ENCODE measurements at regions not wholly inside any gene's neighbourhood (a gene's known extent, or its start where the extent isn't known, plus 50 kb on each side); places are given as distances from the start of the nearest gene placed in this dataset.

GRCh38 chr9:82443312-82443711 is 454.7 kb downstream of the SPATA31D1 start:
- ATAC-seq: no peak
- Histone ChIP-seq H3K27me3 (ENCODE audit: low read depth) (no peaks in the 10 kb centered on the region), H3K36me3 (no peaks in the 10 kb centered on the region), H3K4me1 (no peaks in the 10 kb centered on the region), H3K9me3 (peaks cover 23% of the 10 kb centered on the region), H3K27ac (no peak overlapping the region), H3K4me3 (no peak overlapping the region)
- TF ChIP-seq CTCF (IDR thresholded peaks at IDR 0.05): no peak
- DNase-seq: no peak
- intact Hi-C loops (cut with DNase I): no loop called here

- peaks cover 16% of the 10 kb centered on the region for H3K9me3 ChIP-seq
- H3K4me1 ChIP-seq: no peaks in the 10 kb centered on the region
- no peaks in the 10 kb centered on the region for H3K27me3 ChIP-seq (ENCODE audit: low read depth)
- intact Hi-C loops (cut with DNase I): no loop called here
- no peak overlapping the region for H3K27ac ChIP-seq
- no peak overlapping the region for H3K4me3 ChIP-seq
- no peaks in the 10 kb centered on the region for H3K36me3 ChIP-seq
- ATAC-seq (no peak), DNase-seq (no peak)
- no peak for TF ChIP-seq CTCF (IDR thresholded peaks at IDR 0.05)
Measured at GRCh38 chr9:82445556-82445955, 457.0 kb downstream of the SPATA31D1 start.

- Histone ChIP-seq H3K27me3 (ENCODE audit: low read depth) (no peaks in the 10 kb centered on the region), H3K27ac (no peak overlapping the region), H3K36me3 (no peaks in the 10 kb centered on the region), H3K4me1 (no peaks in the 10 kb centered on the region), H3K4me3 (no peak overlapping the region), H3K9me3 (peaks cover 12% of the 10 kb centered on the region)
- DNase-seq (no peak), ATAC-seq (no peak)
- intact Hi-C loops (cut with DNase I): no loop called here
- TF ChIP-seq CTCF (IDR thresholded peaks at IDR 0.05): no peak
Measured at GRCh38 chr9:82447343-82447742, 458.8 kb downstream of the SPATA31D1 start.

- DNase-seq: no peak
Measured at GRCh38 chr9:82449986-82450385, 461.4 kb downstream of the SPATA31D1 start.

GRCh38 chr9:82454509-82455190 is 466.1 kb downstream of the SPATA31D1 start:
- Histone ChIP-seq H3K27ac (no peak overlapping the region), H3K27me3 (ENCODE audit: low read depth) (no peaks in the 10 kb centered on the region), H3K36me3 (no peaks in the 10 kb centered on the region), H3K9me3 (no peaks in the 10 kb centered on the region), H3K4me3 (no peak overlapping the region), H3K4me1 (no peaks in the 10 kb centered on the region)
- DNase-seq: no peak
- intact Hi-C loops (cut with DNase I): no loop called here
- ATAC-seq: no peak
- no peak for TF ChIP-seq CTCF (IDR thresholded peaks at IDR 0.05)

More at GRCh38 chr9:82449986-82450385, 461.4 kb downstream of the SPATA31D1 start:
- no peaks in the 10 kb centered on the region for H3K27me3 ChIP-seq (ENCODE audit: low read depth)
- no peaks in the 10 kb centered on the region for H3K4me1 ChIP-seq
- H3K4me3 ChIP-seq: no peak overlapping the region
- ATAC-seq: no peak
- H3K27ac ChIP-seq: no peak overlapping the region
- no peak for TF ChIP-seq CTCF (IDR thresholded peaks at IDR 0.05)
- peaks cover 12% of the 10 kb centered on the region for H3K9me3 ChIP-seq
- intact Hi-C loops (cut with DNase I): no loop called here
- H3K36me3 ChIP-seq: no peaks in the 10 kb centered on the region

All from lower lobe of right lung (tissue), 2 donors.